Liver (tissue), 8 donors: ENCODE measurements at regions not wholly inside any gene's neighbourhood (a gene's known extent, or its start where the extent isn't known, plus 50 kb on each side); places are given as distances from the start of the nearest gene placed in this dataset.

Experiments used
- DNase-seq: peaks from one replicate; pipeline ENCODE4 v3.0.0-alpha.2; 2017; ENCODE audit warnings: low spot score
- H3K27ac ChIP-seq, 2 donors: one replicate each; pipeline ENCODE4 v1.7.0; 2013; ENCODE audit warnings: inconsistent platforms in 2 of 2, low read length in 2 of 2, control low read depth in 1 of 2, low read depth in 1 of 2, mild to moderate bottlenecking in 1 of 2
- H3K27me3 ChIP-seq, 4 donors: one replicate each; pipeline versions ENCODE4 v1.6.1 to v1.7.0; 2013; ENCODE audit warnings: low read length in 3 of 4, inconsistent platforms in 1 of 4, mild to moderate bottlenecking in 1 of 4, moderate library complexity in 1 of 4; ENCODE audit not compliant: control insufficient read depth in 4 of 4, insufficient read depth in 4 of 4
- H3K36me3 ChIP-seq, 4 donors: one replicate each; pipeline versions ENCODE4 v1.6.1 to v1.7.0; 2013; ENCODE audit warnings: low read length in 3 of 4, mild to moderate bottlenecking in 3 of 4, low read depth in 1 of 4, moderate library complexity in 1 of 4; ENCODE audit not compliant: control insufficient read depth in 4 of 4, insufficient read depth in 3 of 4
- H3K4me1 ChIP-seq, 4 donors: one replicate each; pipeline versions ENCODE4 v1.6.1 to v1.7.0; 2013; ENCODE audit warnings: low read length in 3 of 4, mild to moderate bottlenecking in 3 of 4, moderate library complexity in 1 of 4; ENCODE audit not compliant: control insufficient read depth in 4 of 4, insufficient read depth in 4 of 4
- H3K4me3 ChIP-seq, 3 donors: one replicate each; pipeline versions ENCODE4 v1.6.1 to v1.7.0; 2013; ENCODE audit warnings: low read length in 3 of 3, control low read depth in 1 of 3, low read depth in 1 of 3, mild to moderate bottlenecking in 1 of 3
- H3K9ac ChIP-seq, 2 donors: one replicate each; pipeline ENCODE4 v1.7.0; 2013; ENCODE audit warnings: low read length in 2 of 2, mild to moderate bottlenecking in 2 of 2, moderate library complexity in 2 of 2, control low read depth in 1 of 2, low read depth in 1 of 2
- H3K9me3 ChIP-seq, 4 donors: one replicate each; pipeline versions ENCODE4 v1.6.1 to v1.7.0; 2013; ENCODE audit warnings: low read length in 3 of 4; ENCODE audit not compliant: control insufficient read depth in 4 of 4
- EGR1 ChIP-seq, 2 donors: IDR thresholded peaks; 2 replicates each; pipeline ENCODE4 v1.6.1; 2016 to 2018; ENCODE audit warnings: antibody characterized with exemption in 2 of 2, low read depth in 2 of 2
- FOXA1 ChIP-seq: IDR thresholded peaks from 2 replicates; pipeline ENCODE4 v1.6.1; 2016; ENCODE audit warnings: antibody characterized with exemption
- GABPA ChIP-seq, 2 donors: IDR thresholded peaks in 1 of 2; conservative IDR thresholded peaks in 1 of 2; 2 replicates each; pipeline ENCODE4 v1.6.1; 2016; ENCODE audit warnings: antibody characterized with exemption in 2 of 2, mild to moderate bottlenecking in 1 of 2, moderate library complexity in 1 of 2
- HNF4A ChIP-seq, 2 donors: conservative IDR thresholded peaks; 2 replicates each; pipeline ENCODE4 v1.6.1; 2016; ENCODE audit warnings: antibody characterized with exemption in 2 of 2, mild to moderate bottlenecking in 2 of 2
- HNF4G ChIP-seq: IDR thresholded peaks from 2 replicates; pipeline ENCODE4 v1.6.1; 2016; ENCODE audit warnings: antibody characterized with exemption
- NR2F2 ChIP-seq: IDR thresholded peaks from 2 replicates; pipeline ENCODE4 v1.6.1; 2016; ENCODE audit warnings: antibody characterized with exemption
- RXRA ChIP-seq, 2 donors: IDR thresholded peaks; 2 replicates each; pipeline ENCODE4 v1.6.1; 2017 to 2018; ENCODE audit warnings: antibody characterized with exemption in 2 of 2, mild to moderate bottlenecking in 1 of 2
- SP1 ChIP-seq: IDR thresholded peaks from 2 replicates; pipeline ENCODE4 v1.6.1; 2018; ENCODE audit warnings: antibody characterized with exemption, mild to moderate bottlenecking
- TAF1 ChIP-seq: conservative IDR thresholded peaks from 2 replicates; pipeline ENCODE4 v1.6.1; 2016; ENCODE audit warnings: antibody characterized with exemption, mild to moderate bottlenecking
- YY1 ChIP-seq: IDR thresholded peaks from 2 replicates; pipeline ENCODE4 v1.6.1; 2016; ENCODE audit warnings: antibody characterized with exemption, mild to moderate bottlenecking
- WGBS: extraction: QIAGEN DNeasy Blood & Tissue Kit; methylation state at CpG from one replicate; pipeline ENCODE4 v1.1.7; 2013; 5-methylcytosine and 5-hydroxymethylcytosine counted together
- TF ChIP-seq, protein P1 (sequence below): IDR thresholded peaks from 2 replicates; pipeline ENCODE4 v1.6.1; 2016; ENCODE audit warnings: antibody characterized with exemption
- TF ChIP-seq, protein P2 (sequence below): IDR thresholded peaks from 2 replicates; pipeline ENCODE4 v1.6.1; 2016; ENCODE audit warnings: antibody characterized with exemption
- TF ChIP-seq, protein P3 (sequence below): IDR thresholded peaks from 2 replicates; pipeline ENCODE4 v1.6.1; 2016; ENCODE audit warnings: antibody characterized with exemption
- TF ChIP-seq, protein P4 (sequence below): IDR thresholded peaks from 2 replicates; pipeline ENCODE4 v1.6.1; 2016; ENCODE audit warnings: antibody characterized with exemption, mild to moderate bottlenecking
- TF ChIP-seq, protein P5 (sequence below): fragments of 150-350 bp; IDR thresholded peaks from 2 replicates; pipeline ENCODE4 v1.5.1; 2017; ENCODE audit warnings: improper control_type of control experiment, low read depth, low read length; ENCODE audit not compliant: missing input control
- donor health status: healthy.
- donor health status: healthy.
- donor health status: healthy.
- donor health status: healthy.
- donor health status: healthy.

DNA sequence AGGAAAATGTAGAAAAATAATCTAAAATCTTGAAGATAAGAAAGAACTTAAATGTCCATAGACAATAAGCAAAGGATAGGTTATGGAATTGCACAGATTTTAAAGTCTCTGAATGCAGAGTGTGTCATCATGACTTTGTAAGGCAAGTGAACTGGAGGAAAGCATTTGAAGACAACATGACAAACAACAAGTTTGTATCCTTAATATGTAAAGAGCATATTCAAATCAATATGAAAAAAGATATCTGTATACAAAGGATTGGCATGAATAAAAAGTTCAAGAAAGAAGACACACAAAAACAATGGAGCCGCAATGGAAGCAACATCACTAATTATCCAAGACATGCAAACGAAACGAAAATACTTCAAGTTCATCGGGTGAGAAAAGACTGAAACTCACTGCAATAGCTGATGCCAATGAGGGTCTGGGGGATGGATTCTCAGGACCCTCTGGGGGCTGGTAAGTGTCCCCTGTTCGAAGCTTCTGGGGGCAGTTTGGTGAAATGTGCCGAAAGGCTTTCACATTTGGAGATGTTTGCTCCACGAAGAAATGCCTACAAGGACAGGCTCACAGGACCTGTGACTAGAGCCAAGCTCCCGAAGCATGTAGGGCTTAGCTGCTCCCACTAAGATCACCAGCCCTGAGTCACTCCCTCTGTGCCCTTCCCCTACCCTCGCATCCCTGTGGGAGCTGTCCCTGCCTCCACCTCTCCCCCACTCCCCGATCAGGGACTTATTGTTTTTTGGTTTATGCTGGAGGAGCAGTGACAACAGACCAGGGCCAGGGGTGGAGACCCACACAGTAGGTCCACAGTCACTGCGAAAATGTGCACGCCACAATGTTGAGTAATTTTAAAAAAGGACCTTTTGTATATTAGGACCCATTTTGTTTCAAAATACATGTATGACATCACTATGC, 345.7 kb upstream of the SFSWAP start:
- Histone ChIP-seq H3K36me3 (no peaks in the 10 kb centered on the region), H3K9me3 (no peaks in the 10 kb centered on the region), H3K9ac (no peak overlapping the region), H3K27ac (no peak overlapping the region), H3K27me3 (no peaks in the 10 kb centered on the region), H3K4me3 (no peak overlapping the region), H3K4me1 (no peaks in the 10 kb centered on the region)
- 82% methylated on average over 12 of the region's 12 CpGs for WGBS
- no peak for TF ChIP-seq HNF4A (conservative IDR thresholded peaks at IDR 0.05)
- TF ChIP-seq, protein P1, sequence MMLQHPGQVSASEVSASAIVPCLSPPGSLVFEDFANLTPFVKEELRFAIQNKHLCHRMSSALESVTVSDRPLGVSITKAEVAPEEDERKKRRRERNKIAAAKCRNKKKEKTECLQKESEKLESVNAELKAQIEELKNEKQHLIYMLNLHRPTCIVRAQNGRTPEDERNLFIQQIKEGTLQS = no peak
- TF ChIP-seq EGR1 (IDR thresholded peaks at IDR 0.05; ENCODE audit: low read depth in 2 of 2) = no peak
- no peak for TF ChIP-seq RXRA (IDR thresholded peaks at IDR 0.05)
- TF ChIP-seq, protein P2, sequence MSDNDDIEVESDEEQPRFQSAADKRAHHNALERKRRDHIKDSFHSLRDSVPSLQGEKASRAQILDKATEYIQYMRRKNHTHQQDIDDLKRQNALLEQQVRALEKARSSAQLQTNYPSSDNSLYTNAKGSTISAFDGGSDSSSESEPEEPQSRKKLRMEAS = no peak
- TF ChIP-seq, protein P3, sequence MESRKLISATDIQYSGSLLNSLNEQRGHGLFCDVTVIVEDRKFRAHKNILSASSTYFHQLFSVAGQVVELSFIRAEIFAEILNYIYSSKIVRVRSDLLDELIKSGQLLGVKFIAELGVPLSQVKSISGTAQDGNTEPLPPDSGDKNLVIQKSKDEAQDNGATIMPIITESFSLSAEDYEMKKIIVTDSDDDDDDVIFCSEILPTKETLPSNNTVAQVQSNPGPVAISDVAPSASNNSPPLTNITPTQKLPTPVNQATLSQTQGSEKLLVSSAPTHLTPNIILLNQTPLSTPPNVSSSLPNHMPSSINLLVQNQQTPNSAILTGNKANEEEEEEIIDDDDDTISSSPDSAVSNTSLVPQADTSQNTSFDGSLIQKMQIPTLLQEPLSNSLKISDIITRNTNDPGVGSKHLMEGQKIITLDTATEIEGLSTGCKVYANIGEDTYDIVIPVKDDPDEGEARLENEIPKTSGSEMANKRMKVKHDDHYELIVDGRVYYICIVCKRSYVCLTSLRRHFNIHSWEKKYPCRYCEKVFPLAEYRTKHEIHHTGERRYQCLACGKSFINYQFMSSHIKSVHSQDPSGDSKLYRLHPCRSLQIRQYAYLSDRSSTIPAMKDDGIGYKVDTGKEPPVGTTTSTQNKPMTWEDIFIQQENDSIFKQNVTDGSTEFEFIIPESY = no peak
- TF ChIP-seq, protein P4, sequence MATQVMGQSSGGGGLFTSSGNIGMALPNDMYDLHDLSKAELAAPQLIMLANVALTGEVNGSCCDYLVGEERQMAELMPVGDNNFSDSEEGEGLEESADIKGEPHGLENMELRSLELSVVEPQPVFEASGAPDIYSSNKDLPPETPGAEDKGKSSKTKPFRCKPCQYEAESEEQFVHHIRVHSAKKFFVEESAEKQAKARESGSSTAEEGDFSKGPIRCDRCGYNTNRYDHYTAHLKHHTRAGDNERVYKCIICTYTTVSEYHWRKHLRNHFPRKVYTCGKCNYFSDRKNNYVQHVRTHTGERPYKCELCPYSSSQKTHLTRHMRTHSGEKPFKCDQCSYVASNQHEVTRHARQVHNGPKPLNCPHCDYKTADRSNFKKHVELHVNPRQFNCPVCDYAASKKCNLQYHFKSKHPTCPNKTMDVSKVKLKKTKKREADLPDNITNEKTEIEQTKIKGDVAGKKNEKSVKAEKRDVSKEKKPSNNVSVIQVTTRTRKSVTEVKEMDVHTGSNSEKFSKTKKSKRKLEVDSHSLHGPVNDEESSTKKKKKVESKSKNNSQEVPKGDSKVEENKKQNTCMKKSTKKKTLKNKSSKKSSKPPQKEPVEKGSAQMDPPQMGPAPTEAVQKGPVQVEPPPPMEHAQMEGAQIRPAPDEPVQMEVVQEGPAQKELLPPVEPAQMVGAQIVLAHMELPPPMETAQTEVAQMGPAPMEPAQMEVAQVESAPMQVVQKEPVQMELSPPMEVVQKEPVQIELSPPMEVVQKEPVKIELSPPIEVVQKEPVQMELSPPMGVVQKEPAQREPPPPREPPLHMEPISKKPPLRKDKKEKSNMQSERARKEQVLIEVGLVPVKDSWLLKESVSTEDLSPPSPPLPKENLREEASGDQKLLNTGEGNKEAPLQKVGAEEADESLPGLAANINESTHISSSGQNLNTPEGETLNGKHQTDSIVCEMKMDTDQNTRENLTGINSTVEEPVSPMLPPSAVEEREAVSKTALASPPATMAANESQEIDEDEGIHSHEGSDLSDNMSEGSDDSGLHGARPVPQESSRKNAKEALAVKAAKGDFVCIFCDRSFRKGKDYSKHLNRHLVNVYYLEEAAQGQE = no peak
- no peak for TF ChIP-seq FOXA1
- no peak for TF ChIP-seq HNF4G
- TF ChIP-seq NR2F2 = no peak
- DNase-seq = no peak

DNA sequence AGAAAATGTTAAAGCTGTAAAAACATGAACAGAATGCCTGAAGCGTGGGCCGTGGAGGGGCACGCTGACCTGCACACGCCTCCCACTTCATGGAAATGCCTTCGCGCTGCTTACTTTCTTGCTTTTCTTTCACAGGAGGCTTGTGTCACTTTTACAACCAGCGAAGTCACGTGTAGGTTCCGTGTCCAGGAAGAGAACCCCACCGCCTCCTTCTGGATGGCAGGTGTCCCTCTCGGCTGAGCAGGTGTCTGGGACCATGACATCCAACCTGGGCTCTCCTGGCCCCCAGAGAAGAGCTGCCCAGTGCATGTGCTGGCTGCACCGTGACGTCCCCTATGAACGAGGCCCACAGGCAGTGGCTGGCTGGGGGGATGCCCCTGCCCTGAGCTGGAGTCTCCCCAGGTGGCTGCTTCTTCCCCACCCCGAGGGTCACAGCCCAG, 345.0 kb upstream of the SFSWAP start:
- DNase-seq = no peak
- no peak overlapping the region for H3K27ac ChIP-seq
- no peaks in the 10 kb centered on the region for H3K27me3 ChIP-seq
- H3K4me1 ChIP-seq = no peaks in the 10 kb centered on the region
- no peak overlapping the region for H3K9ac ChIP-seq
- no peak overlapping the region for H3K4me3 ChIP-seq
- TF ChIP-seq, protein P3 = no peak
- TF ChIP-seq FOXA1 = no peak
- TF ChIP-seq, protein P5, sequence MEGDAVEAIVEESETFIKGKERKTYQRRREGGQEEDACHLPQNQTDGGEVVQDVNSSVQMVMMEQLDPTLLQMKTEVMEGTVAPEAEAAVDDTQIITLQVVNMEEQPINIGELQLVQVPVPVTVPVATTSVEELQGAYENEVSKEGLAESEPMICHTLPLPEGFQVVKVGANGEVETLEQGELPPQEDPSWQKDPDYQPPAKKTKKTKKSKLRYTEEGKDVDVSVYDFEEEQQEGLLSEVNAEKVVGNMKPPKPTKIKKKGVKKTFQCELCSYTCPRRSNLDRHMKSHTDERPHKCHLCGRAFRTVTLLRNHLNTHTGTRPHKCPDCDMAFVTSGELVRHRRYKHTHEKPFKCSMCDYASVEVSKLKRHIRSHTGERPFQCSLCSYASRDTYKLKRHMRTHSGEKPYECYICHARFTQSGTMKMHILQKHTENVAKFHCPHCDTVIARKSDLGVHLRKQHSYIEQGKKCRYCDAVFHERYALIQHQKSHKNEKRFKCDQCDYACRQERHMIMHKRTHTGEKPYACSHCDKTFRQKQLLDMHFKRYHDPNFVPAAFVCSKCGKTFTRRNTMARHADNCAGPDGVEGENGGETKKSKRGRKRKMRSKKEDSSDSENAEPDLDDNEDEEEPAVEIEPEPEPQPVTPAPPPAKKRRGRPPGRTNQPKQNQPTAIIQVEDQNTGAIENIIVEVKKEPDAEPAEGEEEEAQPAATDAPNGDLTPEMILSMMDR = no peak
- no peak for TF ChIP-seq RXRA (IDR thresholded peaks at IDR 0.05)
- TF ChIP-seq SP1 = no peak
- no peak for TF ChIP-seq TAF1
- no peak for TF ChIP-seq YY1
- no peak for TF ChIP-seq GABPA (IDR thresholded peaks at IDR 0.05 in 1 of 2, conservative IDR thresholded peaks at IDR 0.05 in 1 of 2)
- TF ChIP-seq HNF4A (conservative IDR thresholded peaks at IDR 0.05) = no peak
- TF ChIP-seq, protein P1 = no peak
- TF ChIP-seq NR2F2 = no peak
- H3K36me3 ChIP-seq = no peaks in the 10 kb centered on the region
- no peaks in the 10 kb centered on the region for H3K9me3 ChIP-seq
- 82% methylated on average over 15 of the region's 15 CpGs for WGBS
